ENCODE measurements at regions not wholly inside any gene's neighbourhood (a gene's known extent, or its start where the extent isn't known, plus 50 kb on each side); places are given as distances from the start of the nearest gene placed in this dataset.

DNA sequence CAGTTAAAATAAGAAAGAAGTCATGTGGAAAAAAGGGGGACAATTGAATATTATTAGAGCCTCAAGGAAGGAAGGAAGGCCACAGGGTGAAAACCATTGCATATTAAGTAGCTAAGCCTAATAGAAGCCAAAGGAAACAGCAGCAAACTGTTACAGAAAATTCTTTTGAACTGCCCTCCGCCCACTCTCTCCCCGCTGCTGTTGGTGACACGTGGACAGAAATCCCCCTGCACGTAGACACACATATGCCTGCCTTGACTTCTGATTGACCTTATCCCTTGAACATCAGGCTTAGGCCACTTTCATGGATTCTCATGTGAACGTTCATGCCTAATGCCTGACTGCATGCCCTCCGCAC lies 229.1 kb downstream of the KCNRG start:
- TF ChIP-seq, protein P1, sequence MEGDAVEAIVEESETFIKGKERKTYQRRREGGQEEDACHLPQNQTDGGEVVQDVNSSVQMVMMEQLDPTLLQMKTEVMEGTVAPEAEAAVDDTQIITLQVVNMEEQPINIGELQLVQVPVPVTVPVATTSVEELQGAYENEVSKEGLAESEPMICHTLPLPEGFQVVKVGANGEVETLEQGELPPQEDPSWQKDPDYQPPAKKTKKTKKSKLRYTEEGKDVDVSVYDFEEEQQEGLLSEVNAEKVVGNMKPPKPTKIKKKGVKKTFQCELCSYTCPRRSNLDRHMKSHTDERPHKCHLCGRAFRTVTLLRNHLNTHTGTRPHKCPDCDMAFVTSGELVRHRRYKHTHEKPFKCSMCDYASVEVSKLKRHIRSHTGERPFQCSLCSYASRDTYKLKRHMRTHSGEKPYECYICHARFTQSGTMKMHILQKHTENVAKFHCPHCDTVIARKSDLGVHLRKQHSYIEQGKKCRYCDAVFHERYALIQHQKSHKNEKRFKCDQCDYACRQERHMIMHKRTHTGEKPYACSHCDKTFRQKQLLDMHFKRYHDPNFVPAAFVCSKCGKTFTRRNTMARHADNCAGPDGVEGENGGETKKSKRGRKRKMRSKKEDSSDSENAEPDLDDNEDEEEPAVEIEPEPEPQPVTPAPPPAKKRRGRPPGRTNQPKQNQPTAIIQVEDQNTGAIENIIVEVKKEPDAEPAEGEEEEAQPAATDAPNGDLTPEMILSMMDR (IDR thresholded peaks at IDR 0.05; ENCODE audit: low read depth, low read length), result no peak
- TF ChIP-seq POLR2A (IDR thresholded peaks at IDR 0.05; ENCODE audit: extremely low read depth, insufficient read length), result no peak
- TF ChIP-seq, protein P2, sequence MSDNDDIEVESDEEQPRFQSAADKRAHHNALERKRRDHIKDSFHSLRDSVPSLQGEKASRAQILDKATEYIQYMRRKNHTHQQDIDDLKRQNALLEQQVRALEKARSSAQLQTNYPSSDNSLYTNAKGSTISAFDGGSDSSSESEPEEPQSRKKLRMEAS (IDR thresholded peaks at IDR 0.05; ENCODE audit: low read depth, low read length), result no peak
